IgD-negative memory B cell (primary cell): ENCODE measurements at regions not wholly inside any gene's neighbourhood (a gene's known extent, or its start where the extent isn't known, plus 50 kb on each side); places are given as distances from the start of the nearest gene placed in this dataset.
"Not testable (repeated sequence)": the region's sequence is repeated elsewhere in the genome, so short reads cannot be mapped to it uniquely, and the experiment has no call there.

Experiments
- H3K27ac Mint-ChIP-seq, 3 donors: one replicate each; pipeline ENCODE4 v1.8.0; 2020 to 2022; ENCODE audit warnings: mild to moderate bottlenecking in 3 of 3, mixed read lengths in 3 of 3, moderate library complexity in 1 of 3
- H3K27me3 Mint-ChIP-seq: one replicate; pipeline ENCODE4 v1.8.0; 2021; ENCODE audit warnings: mixed read lengths
- H3K36me3 Mint-ChIP-seq: one replicate; pipeline ENCODE4 v1.8.0; 2020; ENCODE audit warnings: mild to moderate bottlenecking, mixed read lengths
- H3K4me1 Mint-ChIP-seq, 3 donors: one replicate each; pipeline ENCODE4 v1.8.0; 2020 to 2022; ENCODE audit warnings: mixed read lengths in 3 of 3, mild to moderate bottlenecking in 1 of 3
- H3K4me3 Mint-ChIP-seq, 4 donors: one replicate each; pipeline ENCODE4 v1.8.0; 2020 to 2022; ENCODE audit warnings: mild to moderate bottlenecking in 4 of 4, mixed read lengths in 4 of 4, moderate library complexity in 3 of 4
- H3K9me3 Mint-ChIP-seq, 3 donors: one replicate each; pipeline ENCODE4 v1.8.0; 2020 to 2021; ENCODE audit warnings: mixed read lengths in 3 of 3, mild to moderate bottlenecking in 1 of 3

GRCh38 chr10:61047081-61047480, 103.1 kb upstream of the RHOBTB1 start:
- peaks cover 0 to 5% (median 0%) of the 10 kb centered on the region in 3 donors for H3K4me1 Mint-ChIP-seq
- no peak overlapping the region for H3K4me3 Mint-ChIP-seq
- no peaks in the 10 kb centered on the region for H3K9me3 Mint-ChIP-seq
- H3K36me3 Mint-ChIP-seq, result no peaks in the 10 kb centered on the region
- H3K27ac Mint-ChIP-seq, result no peak overlapping the region
- peaks cover 8% of the 10 kb centered on the region for H3K27me3 Mint-ChIP-seq

GRCh38 chr10:61045480-61045879, 101.5 kb upstream of the RHOBTB1 start:
- H3K36me3 Mint-ChIP-seq, H3K9me3 Mint-ChIP-seq, H3K27ac Mint-ChIP-seq, H3K4me3 Mint-ChIP-seq, H3K27me3 Mint-ChIP-seq, H3K4me1 Mint-ChIP-seq: not testable (repeated sequence)

GRCh38 chr10:61042533-61042932, 98.5 kb upstream of the RHOBTB1 start:
- Mint-ChIP-seq H3K27ac (no peak overlapping the region), H3K9me3 (no peaks in the 10 kb centered on the region), H3K4me1 (peaks cover 0 to 5% (median 0%) of the 10 kb centered on the region in 3 donors), H3K4me3 (no peak overlapping the region), H3K36me3 (no peaks in the 10 kb centered on the region), H3K27me3 (peaks cover 3% of the 10 kb centered on the region)

GRCh38 chr10:61040399-61041016, 96.5 kb upstream of the RHOBTB1 start:
- no peaks in the 10 kb centered on the region for H3K36me3 Mint-ChIP-seq
- H3K4me1 Mint-ChIP-seq, result no peaks in the 10 kb centered on the region
- H3K27ac Mint-ChIP-seq, result no peak overlapping the region
- no peak overlapping the region for H3K4me3 Mint-ChIP-seq
- no peaks in the 10 kb centered on the region for H3K9me3 Mint-ChIP-seq
- peaks cover 1% of the 10 kb centered on the region for H3K27me3 Mint-ChIP-seq

GRCh38 chr10:61039868-61040267, 95.9 kb upstream of the RHOBTB1 start:
- no peaks in the 10 kb centered on the region for H3K4me1 Mint-ChIP-seq
- H3K9me3 Mint-ChIP-seq, result no peaks in the 10 kb centered on the region

GRCh38 chr10:61037261-61037830, 93.4 kb upstream of the RHOBTB1 start:
- H3K27ac Mint-ChIP-seq, H3K36me3 Mint-ChIP-seq, H3K9me3 Mint-ChIP-seq, H3K4me3 Mint-ChIP-seq, H3K27me3 Mint-ChIP-seq, H3K4me1 Mint-ChIP-seq: not testable (repeated sequence)

More at GRCh38 chr10:61039868-61040267, 95.9 kb upstream of the RHOBTB1 start:
- Mint-ChIP-seq H3K27me3 (peaks cover 1% of the 10 kb centered on the region), H3K36me3 (no peaks in the 10 kb centered on the region), H3K4me3 (no peak overlapping the region), H3K27ac (no peak overlapping the region)

GRCh38 chr10:61036148-61036547, 92.2 kb upstream of the RHOBTB1 start:
- H3K4me1 Mint-ChIP-seq, H3K27me3 Mint-ChIP-seq, H3K4me3 Mint-ChIP-seq, H3K9me3 Mint-ChIP-seq, H3K27ac Mint-ChIP-seq, H3K36me3 Mint-ChIP-seq: not testable (repeated sequence)

- Mint-ChIP-seq H3K9me3 (peaks cover 0 to 3% (median 2%) of the 10 kb centered on the region in 3 donors), H3K27ac (no peak overlapping the region), H3K27me3 (peaks cover 8% of the 10 kb centered on the region), H3K36me3 (no peaks in the 10 kb centered on the region), H3K4me3 (no peak overlapping the region), H3K4me1 (peaks cover 0 to 2% (median 2%) of the 10 kb centered on the region in 3 donors)
Measured at GRCh38 chr10:61031341-61031740, 87.4 kb upstream of the RHOBTB1 start.

- Mint-ChIP-seq H3K4me3 (no peak overlapping the region), H3K27ac (no peak overlapping the region), H3K36me3 (no peaks in the 10 kb centered on the region), H3K9me3 (peaks cover 0 to 3% (median 2%) of the 10 kb centered on the region in 3 donors), H3K4me1 (peaks cover 0 to 3% (median 2%) of the 10 kb centered on the region in 3 donors), H3K27me3 (peaks cover 8% of the 10 kb centered on the region)
Measured at GRCh38 chr10:61029411-61029810, 85.4 kb upstream of the RHOBTB1 start.

- Mint-ChIP-seq H3K36me3 (no peaks in the 10 kb centered on the region), H3K4me1 (peaks cover 0 to 3% (median 2%) of the 10 kb centered on the region in 3 donors), H3K27ac (no peak overlapping the region), H3K4me3 (no peak overlapping the region), H3K27me3 (peaks cover 8% of the 10 kb centered on the region), H3K9me3 (peaks cover 0 to 3% (median 2%) of the 10 kb centered on the region in 3 donors)
Measured at GRCh38 chr10:61028861-61029361, 84.9 kb upstream of the RHOBTB1 start.

GRCh38 chr10:61024856-61025201, 80.8 kb upstream of the RHOBTB1 start:
- Mint-ChIP-seq H3K9me3 (peaks cover 0 to under 1% (median 0%) of the 10 kb centered on the region in 3 donors), H3K4me3 (no peak overlapping the region), H3K27ac (no peak overlapping the region), H3K36me3 (no peaks in the 10 kb centered on the region), H3K4me1 (peaks cover 0 to 2% (median 1%) of the 10 kb centered on the region in 3 donors), H3K27me3 (peaks cover 8% of the 10 kb centered on the region)

- Mint-ChIP-seq H3K4me3 (no peak overlapping the region), H3K36me3 (no peaks in the 10 kb centered on the region), H3K27ac (no peak overlapping the region), H3K27me3 (peaks cover 6% of the 10 kb centered on the region), H3K4me1 (peaks cover 0 to 2% (median 1%) of the 10 kb centered on the region in 3 donors), H3K9me3 (peaks cover 0 to 5% (median 0%) of the 10 kb centered on the region in 3 donors)
Measured at GRCh38 chr10:61024151-61024855, 80.3 kb upstream of the RHOBTB1 start.

GRCh38 chr10:61023053-61023452, 79.1 kb upstream of the RHOBTB1 start:
- Mint-ChIP-seq H3K9me3 (peaks cover 0 to 5% (median 0%) of the 10 kb centered on the region in 3 donors), H3K4me3 (no peak overlapping the region), H3K4me1 (peaks cover 0 to 2% (median 1%) of the 10 kb centered on the region in 3 donors), H3K36me3 (no peaks in the 10 kb centered on the region), H3K27ac (no peak overlapping the region), H3K27me3 (peaks cover 2% of the 10 kb centered on the region)

- Mint-ChIP-seq H3K4me3 (no peak overlapping the region), H3K27ac (no peak overlapping the region), H3K27me3 (peaks cover 2% of the 10 kb centered on the region), H3K36me3 (no peaks in the 10 kb centered on the region), H3K4me1 (peaks cover 0 to 2% (median 1%) of the 10 kb centered on the region in 3 donors), H3K9me3 (peaks cover 0 to 5% (median 0%) of the 10 kb centered on the region in 3 donors)
Measured at GRCh38 chr10:61021926-61022325, 77.9 kb upstream of the RHOBTB1 start.

GRCh38 chr10:61020420-61021158, 76.6 kb upstream of the RHOBTB1 start:
- Mint-ChIP-seq H3K36me3 (no peaks in the 10 kb centered on the region), H3K27ac (no peak overlapping the region), H3K9me3 (peaks cover 0 to 5% (median 0%) of the 10 kb centered on the region in 3 donors), H3K4me3 (no peak overlapping the region), H3K27me3 (peaks cover 7% of the 10 kb centered on the region), H3K4me1 (peaks cover 0 to 1% (median 0%) of the 10 kb centered on the region in 3 donors)
